ENCODE measurements at regions not wholly inside any gene's neighbourhood (a gene's known extent, or its start where the extent isn't known, plus 50 kb on each side); places are given as distances from the start of the nearest gene placed in this dataset.

GRCh38 chr5:12745537-12745936 lies 841.3 kb upstream of the CTNND2 start:
- intact Hi-C loops (cut with DNase I) = no loop called here
- 40 to 44% methylated on average over 1 of the region's 1 CpG for WGBS, 2 donors
- H3K36me3 ChIP-seq (replicated peaks in 1 of 2; ENCODE audit: insufficient read depth in 1 of 2, low read depth in 2 of 2) = no peaks in the 10 kb centered on the region
- H3K4me3 ChIP-seq = no peak overlapping the region
- no peaks in the 10 kb centered on the region for H3K27me3 ChIP-seq
- TF ChIP-seq CTCF (IDR thresholded peaks at IDR 0.05) = no peak
- no peak for TF ChIP-seq POLR2A (IDR thresholded peaks at IDR 0.05)
- DNase-seq (no peak), ATAC-seq (no peak)
- H3K9me3 ChIP-seq = no peaks in the 10 kb centered on the region
- H3K4me1 ChIP-seq = no peaks in the 10 kb centered on the region
- no peak overlapping the region for H3K27ac ChIP-seq

- Histone ChIP-seq H3K36me3 (replicated peaks in 1 of 2; ENCODE audit: insufficient read depth in 1 of 2, low read depth in 2 of 2) (no peaks in the 10 kb centered on the region), H3K27me3 (no peaks in the 10 kb centered on the region), H3K27ac (no peak overlapping the region), H3K9me3 (no peaks in the 10 kb centered on the region), H3K4me3 (no peak overlapping the region), H3K4me1 (no peaks in the 10 kb centered on the region)
- TF ChIP-seq POLR2A (IDR thresholded peaks at IDR 0.05) = no peak
- no peak for TF ChIP-seq CTCF (IDR thresholded peaks at IDR 0.05)
- intact Hi-C loops (cut with DNase I) = no loop called here
- DNase-seq (no peak), ATAC-seq (no peak)
- 84 to 85% methylated on average over 9 of the region's 9 CpGs for WGBS, 2 donors
These were observed 839.3 kb upstream of the CTNND2 start for GRCh38 chr5:12743582-12743981.

- H3K4me1 ChIP-seq = no peaks in the 10 kb centered on the region
These were observed 826.1 kb upstream of the CTNND2 start for GRCh38 chr5:12730354-12730753.

GRCh38 chr5:12716664-12717063 lies 812.4 kb upstream of the CTNND2 start:
- Histone ChIP-seq H3K4me1 (no peaks in the 10 kb centered on the region), H3K36me3 (replicated peaks in 1 of 2; ENCODE audit: insufficient read depth in 1 of 2, low read depth in 2 of 2) (no peaks in the 10 kb centered on the region), H3K27me3 (no peaks in the 10 kb centered on the region), H3K27ac (no peak overlapping the region), H3K9me3 (peaks cover 0 to 10% (median 0%) of the 10 kb centered on the region in 3 donors), H3K4me3 (no peak overlapping the region)
- intact Hi-C loops (cut with DNase I) = no loop called here
- WGBS, 2 donors = 89 to 93% methylated on average over 4 to 5 of the region's 5 CpGs
- DNase-seq (no peak), ATAC-seq (no peak)
- TF ChIP-seq CTCF (IDR thresholded peaks at IDR 0.05) = no peak
- TF ChIP-seq POLR2A (IDR thresholded peaks at IDR 0.05) = no peak

More at GRCh38 chr5:12730354-12730753, 826.1 kb upstream of the CTNND2 start:
- no peaks in the 10 kb centered on the region for H3K36me3 ChIP-seq (replicated peaks in 1 of 2; ENCODE audit: insufficient read depth in 1 of 2, low read depth in 2 of 2)
- no peaks in the 10 kb centered on the region for H3K27me3 ChIP-seq
- no peak for DNase-seq
- TF ChIP-seq POLR2A (IDR thresholded peaks at IDR 0.05) (no peak), CTCF (IDR thresholded peaks at IDR 0.05) (no peak)
- no peak overlapping the region for H3K4me3 ChIP-seq
- no peak overlapping the region for H3K27ac ChIP-seq
- WGBS, 2 donors = 95% methylated on average over 1 of the region's 1 CpG
- intact Hi-C loops (cut with DNase I) = no loop called here
- no peak for ATAC-seq
- H3K9me3 ChIP-seq = no peaks in the 10 kb centered on the region

- no peaks in the 10 kb centered on the region for H3K27me3 ChIP-seq
- no peaks in the 10 kb centered on the region for H3K36me3 ChIP-seq (replicated peaks in 1 of 2; ENCODE audit: insufficient read depth in 1 of 2, low read depth in 2 of 2)
- DNase-seq = no peak
- no peak for ATAC-seq
- H3K9me3 ChIP-seq = no peaks in the 10 kb centered on the region
- no peaks in the 10 kb centered on the region for H3K4me1 ChIP-seq
- intact Hi-C loops (cut with DNase I) = no loop called here
- no peak overlapping the region for H3K27ac ChIP-seq
- TF ChIP-seq POLR2A (IDR thresholded peaks at IDR 0.05) (no peak), CTCF (IDR thresholded peaks at IDR 0.05) (no peak)
- H3K4me3 ChIP-seq = no peak overlapping the region
These were observed 803.3 kb upstream of the CTNND2 start for GRCh38 chr5:12707560-12707959.

All from body of pancreas (tissue), 4 donors.